Testis (tissue), 2 donors: ENCODE measurements at regions not wholly inside any gene's neighbourhood (a gene's known extent, or its start where the extent isn't known, plus 50 kb on each side); places are given as distances from the start of the nearest gene placed in this dataset.

Experiments used
- CTCF ChIP-seq, 3 experiments: fragments of 450-650 bp in 2 of 3; fragments of 200-600 bp in 1 of 3; sonication (generic) in 1 of 3; IDR thresholded peaks; one replicate each; pipeline ENCODE4 v1.5.1; 2016 to 2019; ENCODE audit warnings: antibody characterized with exemption in 3 of 3, mild to moderate bottlenecking in 2 of 3, moderate library complexity in 1 of 3
- POLR2A ChIP-seq: fragments of 450-650 bp; IDR thresholded peaks from one replicate; pipeline ENCODE4 v1.6.1; 2017; ENCODE audit warnings: antibody characterized with exemption, mild to moderate bottlenecking, moderate library complexity

GRCh38 chr6:40098774-40099173, 164.5 kb upstream of the MOCS1 start:
- TF ChIP-seq CTCF (IDR thresholded peaks at IDR 0.05), result no peak
- no peak for TF ChIP-seq POLR2A
